ENCODE measurements at regions not wholly inside any gene's neighbourhood (a gene's known extent, or its start where the extent isn't known, plus 50 kb on each side); places are given as distances from the start of the nearest gene placed in this dataset.
"Not testable (repeated sequence)": the region's sequence is repeated elsewhere in the genome, so short reads cannot be mapped to it uniquely, and the experiment has no call there.

- no peak for DNase-seq
These were observed 611.8 kb downstream of the KIF4B start for GRCh38 chr5:155625315-155625714.

GRCh38 chr5:155625897-155626543 is 612.5 kb downstream of the KIF4B start:
- DNase-seq = no peak

DNA sequence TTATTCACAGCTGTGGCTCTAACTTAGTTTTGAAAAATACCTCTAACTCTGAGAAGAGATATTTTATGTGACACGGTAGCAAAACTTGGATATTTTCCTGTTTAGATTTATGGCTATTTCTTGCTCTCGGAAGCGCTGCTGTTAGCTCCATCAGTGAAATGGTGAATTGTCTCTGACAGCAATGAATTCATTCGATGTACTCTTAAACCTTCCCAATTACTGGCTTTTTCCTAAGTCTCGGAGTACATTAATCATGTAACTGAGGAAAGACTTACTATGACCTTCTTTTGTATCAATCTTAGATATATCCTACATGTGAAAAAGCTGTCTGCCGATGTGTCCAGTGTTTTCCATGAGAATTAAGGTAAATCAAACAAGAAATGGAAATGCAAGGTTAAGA is 613.0 kb downstream of the KIF4B start:
- DNase-seq = no peak

DNA sequence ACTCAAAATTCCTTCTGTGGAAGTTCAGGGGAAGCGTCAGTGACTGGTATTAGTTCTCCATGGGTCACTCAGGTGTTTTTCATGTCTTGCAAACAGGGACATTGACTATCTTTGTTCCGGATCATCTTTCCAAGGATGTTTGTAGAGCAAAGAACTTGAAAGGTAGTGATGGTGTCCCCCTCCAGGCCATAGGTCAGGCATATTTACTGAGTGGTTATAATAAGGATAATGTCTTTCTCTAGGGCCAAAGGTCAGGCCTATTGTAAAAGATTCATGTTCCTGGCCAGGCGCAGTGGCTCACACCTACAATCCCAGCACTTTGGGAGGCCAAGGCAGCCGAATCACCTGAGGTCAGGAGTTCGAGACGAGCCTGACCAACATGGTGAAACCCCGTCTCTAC is 614.8 kb downstream of the KIF4B start:
- no peak for DNase-seq

DNA sequence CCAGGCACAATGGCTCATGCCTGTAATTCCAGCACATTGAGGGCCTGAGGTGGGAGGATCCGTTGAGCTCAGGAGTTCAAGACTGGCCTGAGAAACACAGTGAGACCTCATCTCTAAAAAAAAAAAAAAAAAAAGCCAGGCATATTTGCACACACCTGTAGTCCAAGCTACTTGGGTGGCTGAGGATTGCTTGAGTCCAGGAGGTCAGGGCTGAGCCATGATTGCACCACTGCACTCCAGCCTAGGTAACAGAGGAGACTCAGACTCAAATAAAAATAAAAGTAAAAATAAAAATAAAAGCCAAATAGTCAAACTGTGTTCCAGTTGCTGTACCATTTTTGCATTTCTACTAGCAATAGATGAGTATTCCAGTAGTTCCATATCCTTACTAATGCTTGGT is 616.0 kb downstream of the KIF4B start:
- no peak for DNase-seq

- DNase-seq = peak in 1 of 3 donors; percentile 7
These were observed 617.6 kb downstream of the KIF4B start for GRCh38 chr5:155631116-155631515.

DNA sequence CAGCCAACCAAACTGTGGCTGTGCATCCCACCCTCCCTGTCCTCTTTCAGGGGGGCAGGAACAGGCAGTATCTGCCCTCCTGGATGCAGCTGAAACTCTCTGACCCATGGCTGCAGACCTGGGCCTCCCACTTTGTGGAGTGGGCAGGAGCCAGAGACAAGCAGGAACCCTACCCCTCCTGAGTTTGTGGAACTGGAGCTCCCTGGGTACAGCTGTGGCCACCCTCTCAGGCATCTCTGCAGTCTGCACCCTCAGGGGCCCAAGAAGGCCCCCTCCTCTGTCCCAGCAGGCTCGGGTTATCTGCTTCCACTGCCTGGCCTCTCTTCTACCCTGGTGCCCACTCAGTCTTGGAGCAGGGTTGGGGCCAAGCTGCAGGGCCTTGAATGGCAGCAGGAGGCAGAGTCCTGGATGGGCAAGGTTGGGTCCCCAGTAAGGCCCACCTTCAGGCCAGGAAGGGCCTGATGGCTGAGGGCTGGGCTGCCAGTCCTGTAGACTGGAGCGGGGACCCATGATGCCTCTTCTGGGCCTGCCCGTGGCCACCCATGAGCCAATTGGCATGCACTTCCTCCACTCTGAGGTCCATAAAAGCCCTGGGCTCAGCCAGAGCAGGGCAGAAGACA is 619.9 kb downstream of the KIF4B start:
- DNase-seq = no peak

DNA sequence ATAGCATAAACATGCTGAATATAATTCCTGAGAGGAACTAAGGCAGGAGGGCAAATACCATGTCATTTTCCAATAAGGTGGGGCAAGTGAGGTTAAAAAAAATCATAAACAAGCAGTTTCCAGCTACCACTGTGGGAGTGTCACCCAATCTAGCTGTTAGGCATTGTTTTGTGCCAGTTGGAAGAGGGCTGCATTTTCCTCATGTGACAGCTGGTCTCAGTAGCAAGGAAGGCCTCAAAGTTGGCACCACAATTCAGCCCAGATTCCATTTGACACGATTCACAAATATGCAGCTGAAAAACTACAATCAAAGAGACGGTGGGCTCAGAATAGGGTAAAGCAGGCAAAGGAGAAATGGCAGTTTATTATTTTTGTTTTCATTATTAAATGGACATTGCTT is 636.1 kb downstream of the KIF4B start:
- DNase-seq = no peak

GRCh38 chr5:155655569-155655968 is 642.0 kb downstream of the KIF4B start:
- no peak for DNase-seq

DNA sequence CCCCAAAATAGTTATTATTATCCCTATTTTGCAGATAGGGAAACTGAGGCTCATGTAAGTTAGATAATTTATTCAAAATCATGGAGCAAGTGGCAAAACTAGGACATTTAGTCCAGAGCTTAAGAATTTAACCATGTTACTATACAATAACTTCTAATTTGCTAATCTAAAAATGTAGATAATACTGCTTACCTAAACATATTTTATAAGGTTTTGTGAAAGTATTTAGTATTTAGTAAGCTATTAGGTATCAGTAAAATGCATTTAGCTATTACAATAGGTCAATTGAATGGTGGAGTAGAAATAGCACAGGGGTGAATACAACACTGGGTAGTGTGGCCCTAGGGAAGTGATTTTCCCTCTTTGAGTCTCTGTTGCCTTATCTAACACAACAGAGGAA is 648.3 kb downstream of the KIF4B start:
- DNase-seq = no peak

GRCh38 chr5:155665361-155665760 is 651.8 kb downstream of the KIF4B start:
- DNase-seq = no peak

DNA sequence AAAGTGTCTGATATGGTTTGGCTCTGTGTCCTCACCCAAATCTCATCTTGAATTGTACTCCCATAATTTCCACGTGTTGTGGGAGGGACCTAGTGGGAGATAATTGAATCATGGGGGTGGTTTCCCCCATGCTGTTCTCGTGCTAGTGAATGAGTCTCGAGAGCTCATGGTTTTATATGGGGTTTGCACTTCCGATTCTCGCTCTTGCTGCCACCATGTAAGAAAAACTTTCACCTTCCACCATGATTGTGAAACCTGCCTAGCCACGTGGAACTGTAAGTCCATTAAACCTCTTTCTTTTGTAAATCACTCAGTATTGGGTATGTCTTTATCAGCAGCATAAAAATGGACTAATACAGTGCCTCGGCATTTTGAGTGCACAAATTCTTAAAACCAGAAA is 655.0 kb upstream of the SGCD start:
- not testable (repeated sequence) for DNase-seq

DNA sequence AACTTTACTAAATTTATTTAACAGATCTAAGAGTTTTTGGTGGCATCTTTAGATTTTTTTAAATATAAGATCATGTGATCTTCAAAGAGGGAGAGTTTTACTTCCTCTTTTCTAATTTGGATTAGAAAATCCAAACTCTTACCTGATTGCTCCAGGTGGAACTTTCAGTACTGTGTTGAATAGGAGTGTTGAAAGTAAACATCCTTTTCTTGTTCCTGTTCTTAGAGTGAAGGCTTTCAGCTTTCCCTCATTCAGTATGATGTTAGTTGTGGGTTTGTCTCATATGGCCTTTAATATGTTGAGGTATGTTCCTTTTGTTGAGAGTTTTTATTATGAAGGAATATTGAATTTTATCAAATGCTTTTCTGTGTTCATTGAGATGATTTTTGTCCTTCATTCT is 650.0 kb upstream of the SGCD start:
- no peak for DNase-seq

- DNase-seq = no peak
These were observed 648.6 kb upstream of the SGCD start for GRCh38 chr5:155678371-155678770.

- no peak for DNase-seq
These were observed 647.4 kb upstream of the SGCD start for GRCh38 chr5:155679530-155679929.

DNA sequence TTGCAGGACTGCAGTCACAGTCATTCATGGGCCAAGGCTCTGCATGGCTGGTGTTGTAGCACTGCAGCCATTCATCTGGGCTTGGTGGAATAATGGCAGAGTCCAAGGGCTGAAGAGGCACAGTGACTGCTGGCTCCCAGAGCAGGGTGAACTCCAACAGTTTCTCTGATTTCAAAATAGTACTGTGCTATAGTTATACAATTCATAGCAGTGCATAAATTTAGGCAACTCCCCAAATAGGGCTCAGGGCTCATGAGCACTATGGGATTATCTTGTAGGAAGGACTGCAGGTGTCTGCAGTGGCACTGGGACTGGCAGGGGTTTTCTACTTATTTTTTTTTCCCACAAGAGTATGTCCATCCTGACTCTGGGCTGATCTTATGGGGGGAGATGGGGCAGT is 642.5 kb upstream of the SGCD start:
- DNase-seq = no peak

DNA sequence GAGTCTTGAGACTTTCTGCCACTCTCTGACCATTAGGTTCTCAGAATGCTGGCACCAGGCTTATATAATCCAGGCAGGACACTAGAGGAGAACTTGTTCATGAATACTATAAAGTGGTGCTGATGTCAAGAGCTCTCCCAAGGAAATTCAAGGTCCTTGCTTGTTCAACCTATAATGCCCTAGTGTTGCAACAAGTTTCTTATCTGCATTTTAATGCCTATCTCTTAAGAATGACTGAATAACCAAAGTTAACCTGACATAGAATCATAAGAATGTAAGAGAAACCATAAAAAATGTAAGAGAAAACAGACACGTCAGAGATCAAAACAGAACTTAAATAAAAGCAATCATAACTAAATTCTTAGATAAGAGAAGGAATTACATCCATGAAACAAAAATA is 640.8 kb upstream of the SGCD start:
- no peak for DNase-seq

DNA sequence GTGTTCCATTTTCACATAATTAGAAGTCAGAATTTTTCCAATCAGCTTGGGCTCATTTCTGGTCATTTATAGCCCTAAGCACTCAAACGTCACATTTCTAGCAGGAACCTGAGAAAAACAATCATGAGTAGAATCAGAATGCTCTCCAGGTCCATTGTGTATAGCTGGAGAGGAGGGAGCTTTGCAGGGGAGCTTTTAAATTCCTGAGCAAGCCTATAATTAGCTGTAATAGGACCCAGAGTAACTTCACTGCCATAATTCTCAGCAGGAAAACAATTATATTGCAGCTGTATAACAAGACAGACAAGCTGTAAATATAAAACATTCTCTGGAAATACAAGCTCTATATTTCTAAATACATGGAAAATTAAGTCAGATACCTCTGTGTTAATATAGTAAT is 637.6 kb upstream of the SGCD start:
- no peak for DNase-seq

GRCh38 chr5:155696362-155696761 is 630.6 kb upstream of the SGCD start:
- no peak for DNase-seq

DNA sequence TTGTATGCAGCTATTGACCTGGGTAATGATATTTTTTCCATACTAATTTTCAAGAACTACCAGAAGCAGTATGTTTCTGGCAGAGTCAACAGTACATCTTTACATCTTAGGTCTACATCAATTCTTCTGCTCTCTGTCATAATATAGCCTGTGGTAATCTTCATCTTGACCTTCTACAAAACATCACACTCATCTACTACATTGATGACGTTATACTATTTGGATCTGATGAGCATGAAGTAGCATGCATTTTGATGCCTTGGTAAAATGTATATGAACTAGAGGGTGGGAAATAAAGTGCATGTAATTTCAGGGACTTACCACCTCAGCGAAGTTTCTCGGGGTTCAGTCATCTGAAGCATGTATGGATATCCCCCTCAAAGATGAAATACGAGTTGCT is 629.7 kb upstream of the SGCD start:
- no peak for DNase-seq

DNA sequence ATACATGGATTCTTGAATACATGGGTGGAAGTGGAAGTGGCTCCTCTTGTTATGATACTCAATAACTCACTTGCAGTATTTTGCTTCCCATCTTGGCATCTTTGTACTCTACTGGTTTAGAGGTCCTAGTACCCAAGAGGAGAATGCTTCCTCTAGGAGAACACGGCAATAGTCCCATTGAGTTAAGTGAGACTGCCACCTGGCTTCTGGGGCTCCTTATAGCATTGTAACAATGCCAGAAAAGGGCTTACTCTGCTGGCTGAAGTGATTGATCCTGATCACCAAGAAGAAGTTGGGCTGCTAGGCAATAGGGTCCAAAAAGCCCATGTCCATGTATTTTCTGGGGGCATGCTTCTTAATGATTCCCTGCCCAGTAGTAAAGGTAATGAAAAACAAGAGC is 627.6 kb upstream of the SGCD start:
- no peak for DNase-seq

GRCh38 chr5:155700333-155700732 is 626.6 kb upstream of the SGCD start:
- no peak for DNase-seq

GRCh38 chr5:155711882-155712281 is 615.1 kb upstream of the SGCD start:
- DNase-seq = peak in 1 of 3 donors; percentile 17

GRCh38 chr5:155714435-155714834 is 612.5 kb upstream of the SGCD start:
- DNase-seq = not testable (repeated sequence)

GRCh38 chr5:155726267-155726666 is 600.7 kb upstream of the SGCD start:
- no peak for DNase-seq
